K562 (cell line): ENCODE measurements at regions not wholly inside any gene's neighbourhood (a gene's known extent, or its start where the extent isn't known, plus 50 kb on each side); places are given as distances from the start of the nearest gene placed in this dataset.

Experiments used
- ATAC-seq: fragments of 200-7000 bp; cut with Tn5 transposase; 3 replicates; pipeline ENCODE4 v1.9.1; 2020; ENCODE audit warnings: moderate library complexity
- BruUV-seq: library from RNA; stranded (reverse); fragments of 400-500 nt; replicated peaks from 2 replicates; lab custom pipeline; 2021; lab: Mats Ljungman, UMichigan
- CTCF ChIA-PET: fragments of 300-600 bp; formaldehyde crosslinking; extraction: SDS; loops from one replicate; lab custom pipeline; 2021; ENCODE audit warnings: low intra/inter-chr PET ratio; lab: Yijun Ruan, JAX
- POLR2A ChIA-PET: fragments of 300-600, 350-650 bp; sonication (Branson Sonifier 250); formaldehyde crosslinking; extraction: SDS; loops from one replicate; lab custom pipeline; 2021; ENCODE audit warnings: antibody characterized with exemption, inconsistent platforms; lab: Yijun Ruan, JAX
- DNase-seq, 4 experiments: peaks; one replicate each; pipeline versions ENCODE4 v3.0.0 to v3.0.0-alpha.2; 2011 to 2018; ENCODE audit warnings: low spot score in 3 of 4, mixed read lengths in 3 of 4; ENCODE audit errors: extremely low read depth in 1 of 4
- FAIRE-seq: peaks from 2 replicates; lab custom pipeline; 2011; peaks lifted over from hg19 to GRCh38; lab: Jason Lieb, UNC
- H2AFZ ChIP-seq: 2 replicates; pipeline ENCODE4 v1.6.0; 2011; ENCODE audit warnings: low read depth, low read length, control low read depth, inconsistent platforms
- H3K27ac ChIP-seq: fragments of 200-600 bp; 3 replicates; pipeline ENCODE4 v1.8.0; 2011; ENCODE audit warnings: low read depth, mild to moderate bottlenecking, control low read depth, inconsistent platforms, low read length, moderate library complexity, mixed read lengths; ENCODE audit errors: extremely low read depth
- H3K27me3 ChIP-seq, 2 experiments: fragments of 300-600 bp in 1 of 2; 2 replicates in 1 of 2; 3 replicates in 1 of 2; pipeline versions ENCODE4 v1.6.0 to v1.8.0; 2011; ENCODE audit warnings: inconsistent platforms in 2 of 2, low read length in 2 of 2, mild to moderate bottlenecking in 1 of 2, mixed read lengths in 1 of 2, moderate library complexity in 1 of 2; ENCODE audit not compliant: control insufficient read depth in 2 of 2, insufficient read depth in 2 of 2
- H3K36me3 ChIP-seq: fragments of 300-600 bp; 3 replicates; pipeline ENCODE4 v1.8.0; 2011; ENCODE audit warnings: mild to moderate bottlenecking, low read length, inconsistent platforms; ENCODE audit not compliant: control insufficient read depth, insufficient read depth
- H3K4me1 ChIP-seq, 2 experiments: fragments of 200-600 bp in 1 of 2; replicated peaks in 1 of 2; 2 replicates in 1 of 2; 3 replicates in 1 of 2; pipeline versions ENCODE4 v1.5.1 to v1.8.0; 2011; ENCODE audit warnings: inconsistent platforms in 2 of 2, low read length in 2 of 2, mild to moderate bottlenecking in 1 of 2, mixed read lengths in 1 of 2, moderate library complexity in 1 of 2; ENCODE audit not compliant: control insufficient read depth in 2 of 2, insufficient read depth in 2 of 2
- H3K4me2 ChIP-seq: 2 replicates; pipeline ENCODE4 v1.6.1; 2011; ENCODE audit warnings: low read length, control low read depth, inconsistent platforms, mixed read lengths; ENCODE audit not compliant: insufficient read depth
- H3K4me3 ChIP-seq: fragments of 200-600 bp; sonication (generic), shearing (Covaris generic); 2 replicates; pipeline ENCODE4 v1.5.1; 2016; ENCODE audit warnings: control low read depth, inconsistent platforms
- H3K79me2 ChIP-seq: fragments of 200-600 bp; 3 replicates; pipeline ENCODE4 v1.8.0; 2011; ENCODE audit warnings: low read length, inconsistent platforms; ENCODE audit not compliant: control insufficient read depth, insufficient read depth
- H3K9ac ChIP-seq, 2 experiments: 2 replicates each; pipeline versions ENCODE4 v1.6.0 to v1.6.1; 2011; ENCODE audit warnings: low read depth in 2 of 2, low read length in 2 of 2, control low read depth in 1 of 2, inconsistent platforms in 1 of 2, mild to moderate bottlenecking in 1 of 2, mixed read lengths in 1 of 2; ENCODE audit not compliant: insufficient read depth in 1 of 2
- H3K9me1 ChIP-seq: one replicate; pipeline ENCODE4 v1.6.0; 2011; ENCODE audit warnings: inconsistent platforms, mild to moderate bottlenecking, low read length, moderate library complexity; ENCODE audit not compliant: control insufficient read depth, insufficient read depth
- H3K9me3 ChIP-seq: replicated peaks from 2 replicates; pipeline ENCODE4 v1.5.1; 2011; ENCODE audit warnings: low read depth, low read length, inconsistent platforms; ENCODE audit not compliant: control insufficient read depth, insufficient read depth
- H4K20me1 ChIP-seq: replicated peaks from 2 replicates; pipeline ENCODE4 v1.6.1; 2011; ENCODE audit warnings: low read length, inconsistent platforms, mixed read lengths; ENCODE audit not compliant: control insufficient read depth, insufficient read depth
- ELF1 ChIP-seq: fragments of 200-800 bp; sonication (Bioruptor generic); IDR thresholded peaks from 2 replicates; pipeline ENCODE4 v1.6.1; 2016; ENCODE audit warnings: missing genetic modification characterization, missing compliant biosample characterization
- JUND ChIP-seq, 2 experiments: IDR thresholded peaks; 2 replicates in 1 of 2; 3 replicates in 1 of 2; pipeline ENCODE4 v1.6.1; 2011; ENCODE audit warnings: borderline replicate concordance in 2 of 2, low read depth in 2 of 2, low read length in 2 of 2, improper control_type of control experiment in 1 of 2, missing biosample characterization in 1 of 2, missing genetic modification characterization in 1 of 2, missing genetic modification reagents in 1 of 2
- SAFB2 ChIP-seq: fragments of 200-400 bp; formaldehyde crosslinking; IDR thresholded peaks from 2 replicates; pipeline ENCODE4 v1.6.1; 2018; ENCODE audit warnings: borderline replicate concordance, low read length, low read depth, moderate library complexity; ENCODE audit not compliant: severe bottlenecking
- SIN3A ChIP-seq, 2 experiments: fragments of 150-350 bp in 1 of 2; IDR thresholded peaks; 2 replicates each; pipeline ENCODE4 v1.6.1; 2011 to 2016; ENCODE audit warnings: borderline replicate concordance in 2 of 2, low read depth in 2 of 2, low read length in 2 of 2, mild to moderate bottlenecking in 2 of 2, moderate library complexity in 2 of 2; ENCODE audit not compliant: control insufficient read depth in 1 of 2
- STAT5B ChIP-seq: fragments of 250-450 bp; sonication (Bioruptor Pico); IDR thresholded peaks from 2 replicates; pipeline ENCODE4 v1.8.0; 2021; ENCODE audit warnings: mild to moderate bottlenecking, inconsistent platforms
- TBL1XR1 ChIP-seq, 2 experiments: IDR thresholded peaks; 2 replicates each; pipeline ENCODE4 v1.6.1; 2012; ENCODE audit warnings: improper control_type of control experiment in 2 of 2, low read length in 2 of 2, mild to moderate bottlenecking in 1 of 2
- WGBS: fragments of 100-300 bp; shearing (Covaris generic); methylation state at CpG from one replicate; pipeline ENCODE4 v1.1.6; 2016; ENCODE audit warnings: low coverage, mixed read lengths; ENCODE audit not compliant: insufficient coverage; ENCODE audit errors: missing lambda C conversion rate; 5-methylcytosine and 5-hydroxymethylcytosine counted together
- in situ Hi-C: fragments of 300-500 bp; cut with MboI; formaldehyde crosslinking; loops from 4 replicates; pipeline ENCODE4 v1.15.0; 2018; ENCODE audit warnings: inconsistent platforms, mixed read lengths
- intact Hi-C: fragments of 100-400 bp; cut with micrococcal nuclease; formaldehyde crosslinking; loops from 2 replicates; pipeline ENCODE4 v1.14.2; 2022
- TF ChIP-seq, protein P1 (sequence below): fragments of 250-450 bp; sonication (Bioruptor Pico); IDR thresholded peaks from 2 replicates; pipeline ENCODE4 v1.4.0; 2020; ENCODE audit warnings: mild to moderate bottlenecking
- TF ChIP-seq, protein P2 (sequence below): sonication (generic); formaldehyde crosslinking; IDR thresholded peaks from 2 replicates; pipeline ENCODE4 v1.8.0; 2022; ENCODE audit warnings: mild to moderate bottlenecking, missing genetic modification reagents

DNA sequence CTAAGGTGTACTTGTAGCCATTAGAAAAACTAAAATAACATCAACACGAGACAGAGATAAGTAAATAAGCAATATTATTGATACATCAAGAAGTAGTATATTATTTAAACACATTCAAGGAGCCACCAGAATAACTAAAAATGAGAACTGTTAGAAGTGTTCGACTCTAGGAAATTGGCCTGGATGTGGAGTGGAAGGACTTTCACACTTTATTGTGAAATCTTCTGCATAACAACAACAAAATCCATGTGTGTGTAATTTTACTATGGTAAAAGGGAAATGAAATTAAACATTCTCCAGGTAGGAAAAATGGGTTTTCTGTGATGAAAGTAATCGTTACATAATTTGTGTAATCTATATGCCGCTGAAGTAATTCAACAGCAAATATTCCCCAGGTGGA is 96.3 kb upstream of the RNF152 start:
- Histone ChIP-seq H3K9me3 (no peaks in the 10 kb centered on the region), H3K36me3 (no peaks in the 10 kb centered on the region), H3K27ac (no peak overlapping the region), H4K20me1 (no peaks in the 10 kb centered on the region), H3K4me2 (no peak overlapping the region), H2AFZ (no peak overlapping the region), H3K4me1 (no peaks in the 10 kb centered on the region), H3K4me3 (no peak overlapping the region), H3K79me2 (no peaks in the 10 kb centered on the region), H3K27me3 (no peaks in the 10 kb centered on the region), H3K9me1 (no peaks in the 10 kb centered on the region), H3K9ac (no peak overlapping the region)
- DNase-seq = no peak
- intact Hi-C loops = no loop called here
- in situ Hi-C loops = no loop called here
- ATAC-seq = no peak
- POLR2A ChIA-PET = interaction anchor here (0.7 kb wide), 1 partner anchor 326 kb away, joined by 3 read pairs; no protein-coding TSS in a partner anchor
- CTCF ChIA-PET = no interaction called here
- TF ChIP-seq SIN3A (IDR thresholded peaks at IDR 0.05; ENCODE audit: borderline replicate concordance in 2 of 2, control insufficient read depth in 1 of 2, low read depth in 2 of 2, low read length in 2 of 2) (no peak), TBL1XR1 (IDR thresholded peaks at IDR 0.05; ENCODE audit: low read length in 2 of 2) (no peak), JUND (IDR thresholded peaks at IDR 0.05; ENCODE audit: borderline replicate concordance, low read depth, low read length) (no peak), JUND (tag; IDR thresholded peaks at IDR 0.05; ENCODE audit: borderline replicate concordance, low read depth, low read length) (no peak), STAT5B (CRISPR knock-in tag) (no peak), ELF1 (tag) (no peak), SAFB2 (no peak)
- TF ChIP-seq, protein P1, sequence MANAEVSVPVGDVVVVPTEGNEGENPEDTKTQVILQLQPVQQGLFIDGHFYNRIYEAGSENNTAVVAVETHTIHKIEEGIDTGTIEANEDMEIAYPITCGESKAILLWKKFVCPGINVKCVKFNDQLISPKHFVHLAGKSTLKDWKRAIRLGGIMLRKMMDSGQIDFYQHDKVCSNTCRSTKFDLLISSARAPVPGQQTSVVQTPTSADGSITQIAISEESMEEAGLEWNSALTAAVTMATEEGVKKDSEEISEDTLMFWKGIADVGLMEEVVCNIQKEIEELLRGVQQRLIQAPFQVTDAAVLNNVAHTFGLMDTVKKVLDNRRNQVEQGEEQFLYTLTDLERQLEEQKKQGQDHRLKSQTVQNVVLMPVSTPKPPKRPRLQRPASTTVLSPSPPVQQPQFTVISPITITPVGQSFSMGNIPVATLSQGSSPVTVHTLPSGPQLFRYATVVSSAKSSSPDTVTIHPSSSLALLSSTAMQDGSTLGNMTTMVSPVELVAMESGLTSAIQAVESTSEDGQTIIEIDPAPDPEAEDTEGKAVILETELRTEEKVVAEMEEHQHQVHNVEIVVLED (CRISPR knock-in tag) = no peak
- TF ChIP-seq, protein P2, sequence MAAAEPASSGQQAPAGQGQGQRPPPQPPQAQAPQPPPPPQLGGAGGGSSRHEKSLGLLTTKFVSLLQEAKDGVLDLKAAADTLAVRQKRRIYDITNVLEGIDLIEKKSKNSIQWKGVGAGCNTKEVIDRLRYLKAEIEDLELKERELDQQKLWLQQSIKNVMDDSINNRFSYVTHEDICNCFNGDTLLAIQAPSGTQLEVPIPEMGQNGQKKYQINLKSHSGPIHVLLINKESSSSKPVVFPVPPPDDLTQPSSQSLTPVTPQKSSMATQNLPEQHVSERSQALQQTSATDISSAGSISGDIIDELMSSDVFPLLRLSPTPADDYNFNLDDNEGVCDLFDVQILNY (CRISPR knock-in tag) = no peak
- 2% methylated on average over 4 of the region's 4 CpGs for WGBS
- no peak for FAIRE-seq
- BruUV-seq = no TSS peak
